ENCODE measurements at regions not wholly inside any gene's neighbourhood (a gene's known extent, or its start where the extent isn't known, plus 50 kb on each side); places are given as distances from the start of the nearest gene placed in this dataset.

DNA sequence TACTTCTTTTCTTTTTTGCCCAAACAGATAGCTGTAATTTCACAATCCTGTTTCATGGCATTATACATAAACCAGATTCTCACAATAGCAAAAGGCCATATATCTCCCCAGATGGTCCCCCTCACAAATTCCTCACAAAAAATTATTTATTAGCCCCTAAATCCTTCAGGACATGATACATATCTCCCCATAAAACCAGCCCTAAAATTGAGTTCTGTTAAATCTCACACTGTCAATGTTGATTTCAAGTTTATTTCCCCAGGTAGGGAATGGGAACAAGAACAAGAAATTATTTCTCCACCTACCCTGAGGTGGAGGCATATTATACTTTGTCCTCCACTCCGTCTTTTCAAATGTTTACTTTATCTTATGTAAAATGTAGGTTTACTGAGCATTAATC is 163.4 kb upstream of the CHRM3 start:
- TF ChIP-seq, protein P1, sequence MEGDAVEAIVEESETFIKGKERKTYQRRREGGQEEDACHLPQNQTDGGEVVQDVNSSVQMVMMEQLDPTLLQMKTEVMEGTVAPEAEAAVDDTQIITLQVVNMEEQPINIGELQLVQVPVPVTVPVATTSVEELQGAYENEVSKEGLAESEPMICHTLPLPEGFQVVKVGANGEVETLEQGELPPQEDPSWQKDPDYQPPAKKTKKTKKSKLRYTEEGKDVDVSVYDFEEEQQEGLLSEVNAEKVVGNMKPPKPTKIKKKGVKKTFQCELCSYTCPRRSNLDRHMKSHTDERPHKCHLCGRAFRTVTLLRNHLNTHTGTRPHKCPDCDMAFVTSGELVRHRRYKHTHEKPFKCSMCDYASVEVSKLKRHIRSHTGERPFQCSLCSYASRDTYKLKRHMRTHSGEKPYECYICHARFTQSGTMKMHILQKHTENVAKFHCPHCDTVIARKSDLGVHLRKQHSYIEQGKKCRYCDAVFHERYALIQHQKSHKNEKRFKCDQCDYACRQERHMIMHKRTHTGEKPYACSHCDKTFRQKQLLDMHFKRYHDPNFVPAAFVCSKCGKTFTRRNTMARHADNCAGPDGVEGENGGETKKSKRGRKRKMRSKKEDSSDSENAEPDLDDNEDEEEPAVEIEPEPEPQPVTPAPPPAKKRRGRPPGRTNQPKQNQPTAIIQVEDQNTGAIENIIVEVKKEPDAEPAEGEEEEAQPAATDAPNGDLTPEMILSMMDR (IDR thresholded peaks at IDR 0.05) = no peak
- no peak for TF ChIP-seq POLR2A (IDR thresholded peaks at IDR 0.05)
